CD14-positive monocyte (primary cell): ENCODE measurements at regions not wholly inside any gene's neighbourhood (a gene's known extent, or its start where the extent isn't known, plus 50 kb on each side); places are given as distances from the start of the nearest gene placed in this dataset.

Source experiments
- DNase-seq, 3 donors: peaks; one replicate each; pipeline ENCODE4 v3.0.0-alpha.2; 2011 to 2022
- H2AFZ ChIP-seq: 2 replicates; pipeline ENCODE4 v1.6.0; 2012; ENCODE audit warnings: mild to moderate bottlenecking, low read depth, low read length, inconsistent platforms; ENCODE audit not compliant: insufficient read depth, poor library complexity, severe bottlenecking
- H3K27ac ChIP-seq, 2 donors: 1 replicate in 1 of 2; 2 replicates in 1 of 2; pipeline ENCODE4 v1.5.1; 2012 to 2013; ENCODE audit warnings: low read length in 2 of 2, control low read depth in 1 of 2, inconsistent platforms in 1 of 2, low read depth in 1 of 2, mild to moderate bottlenecking in 1 of 2
- H3K27me3 ChIP-seq, 2 donors: one replicate each; pipeline versions ENCODE4 v1.6.0 to v1.6.1; 2011 to 2013; ENCODE audit warnings: low read length in 2 of 2; ENCODE audit not compliant: control insufficient read depth in 2 of 2, insufficient read depth in 2 of 2
- H3K36me3 ChIP-seq, 2 donors: replicated peaks in 1 of 2; 1 replicate in 1 of 2; 2 replicates in 1 of 2; pipeline versions ENCODE4 v1.5.1 to v1.6.1; 2012 to 2013; ENCODE audit warnings: low read length in 2 of 2, control low read depth in 1 of 2, inconsistent platforms in 1 of 2, mild to moderate bottlenecking in 1 of 2; ENCODE audit not compliant: insufficient read depth in 2 of 2, control insufficient read depth in 1 of 2
- H3K4me1 ChIP-seq, 2 donors: 1 replicate in 1 of 2; 2 replicates in 1 of 2; pipeline versions ENCODE4 v1.5.1 to v1.6.1; 2012 to 2013; ENCODE audit warnings: low read length in 2 of 2, control low read depth in 1 of 2, inconsistent platforms in 1 of 2, mild to moderate bottlenecking in 1 of 2, moderate library complexity in 1 of 2; ENCODE audit not compliant: insufficient read depth in 2 of 2, control insufficient read depth in 1 of 2
- H3K4me2 ChIP-seq: replicated peaks from 2 replicates; pipeline ENCODE3; 2012; ENCODE audit warnings: low read length, moderate library complexity, mild to moderate bottlenecking; ENCODE audit not compliant: poor library complexity, severe bottlenecking; ENCODE audit errors: extremely low read depth
- H3K4me3 ChIP-seq, 3 experiments: fragments of 200-600 bp in 1 of 3; sonication (generic) in 1 of 3; replicated peaks in 1 of 3; 1 replicate in 2 of 3; 2 replicates in 1 of 3; pipeline ENCODE4 v1.5.1; 2011 to 2013; ENCODE audit warnings: low read length in 3 of 3, mild to moderate bottlenecking in 3 of 3, control low read depth in 2 of 3, low read depth in 2 of 3, inconsistent platforms in 1 of 3, moderate library complexity in 1 of 3
- H3K79me2 ChIP-seq: 2 replicates; pipeline ENCODE4 v1.6.0; 2012; ENCODE audit warnings: mild to moderate bottlenecking, control low read depth, inconsistent platforms, low read length, moderate library complexity; ENCODE audit not compliant: insufficient read depth
- H3K9ac ChIP-seq: 2 replicates; pipeline ENCODE4 v1.6.0; 2017; ENCODE audit warnings: low read length, mild to moderate bottlenecking; ENCODE audit not compliant: insufficient read depth, poor library complexity, severe bottlenecking
- H3K9me3 ChIP-seq, 2 donors: replicated peaks in 1 of 2; 1 replicate in 1 of 2; 2 replicates in 1 of 2; pipeline versions ENCODE4 v1.5.1 to v1.6.1; 2012 to 2013; ENCODE audit warnings: low read length in 2 of 2, control low read depth in 1 of 2; ENCODE audit not compliant: control insufficient read depth in 1 of 2, insufficient read depth in 1 of 2
- H4K20me1 ChIP-seq: 2 replicates; pipeline ENCODE4 v1.6.0; 2012; ENCODE audit warnings: mild to moderate bottlenecking, low read length, control low read depth, moderate library complexity; ENCODE audit not compliant: insufficient read depth
- H3K27ac Mint-ChIP-seq, 7 donors: one replicate each; pipeline ENCODE4 v1.8.0; 2020; ENCODE audit warnings: mild to moderate bottlenecking in 7 of 7, mixed read lengths in 7 of 7, moderate library complexity in 6 of 7, inconsistent platforms in 2 of 7
- H3K27me3 Mint-ChIP-seq, 3 donors: one replicate each; pipeline ENCODE4 v1.8.0; 2021 to 2022; ENCODE audit warnings: low read depth in 3 of 3, mild to moderate bottlenecking in 3 of 3, mixed read lengths in 3 of 3, moderate library complexity in 3 of 3, inconsistent platforms in 1 of 3
- H3K36me3 Mint-ChIP-seq, 2 donors: one replicate each; pipeline ENCODE4 v1.8.0; 2020; ENCODE audit warnings: mixed read lengths in 2 of 2, inconsistent platforms in 1 of 2, mild to moderate bottlenecking in 1 of 2
- H3K4me1 Mint-ChIP-seq: one replicate; pipeline ENCODE4 v1.8.0; 2020; ENCODE audit warnings: mild to moderate bottlenecking, mixed read lengths
- H3K4me3 Mint-ChIP-seq, 2 donors: one replicate each; pipeline ENCODE4 v1.8.0; 2020; ENCODE audit warnings: mild to moderate bottlenecking in 2 of 2, mixed read lengths in 2 of 2, moderate library complexity in 1 of 2
- H3K9me3 Mint-ChIP-seq, 7 donors: one replicate each; pipeline ENCODE4 v1.8.0; 2020 to 2022; ENCODE audit warnings: mixed read lengths in 7 of 7, mild to moderate bottlenecking in 6 of 7, moderate library complexity in 6 of 7, inconsistent platforms in 2 of 7
- CTCF ChIP-seq: fragments of 200-600 bp; IDR thresholded peaks from one replicate; pipeline ENCODE4 v1.8.0; 2022; ENCODE audit warnings: antibody characterized with exemption, mild to moderate bottlenecking
- WGBS: methylation state at CpG from one replicate; pipeline ENCODE4 v1.1.5; 2013; ENCODE audit warnings: missing lambda C conversion rate; ENCODE audit not compliant: insufficient coverage; 5-methylcytosine and 5-hydroxymethylcytosine counted together
- intact Hi-C, 2 donors: fragments of 100-400 bp; cut with micrococcal nuclease; formaldehyde crosslinking; loops; one replicate each; pipeline versions ENCODE4 v1.15.0 to v1.15.1; 2023

DNA sequence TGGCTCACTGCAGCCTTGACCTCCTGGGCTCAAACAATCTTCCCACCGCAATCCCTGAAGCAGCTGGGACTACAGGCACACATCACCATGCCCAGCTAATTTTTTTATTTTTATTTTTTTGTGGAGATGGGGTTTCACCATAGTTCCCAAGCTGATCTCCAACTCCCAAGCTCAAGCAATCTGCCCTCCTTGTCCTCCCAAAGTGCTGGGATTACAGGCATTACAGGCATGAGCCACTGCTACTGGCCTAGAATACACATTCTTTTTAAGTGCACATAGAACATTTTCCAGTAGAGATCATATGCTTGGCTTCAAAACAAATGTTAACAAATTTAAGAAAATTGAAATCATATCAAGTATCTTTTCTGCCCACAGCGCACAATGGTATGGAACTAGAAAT is 176.8 kb upstream of the MARCKS start:
- Histone ChIP-seq H2AFZ (no peak overlapping the region), H3K27me3 (no peaks in the 10 kb centered on the region), H4K20me1 (no peaks in the 10 kb centered on the region), H3K79me2 (no peaks in the 10 kb centered on the region), H3K4me3 (no peak overlapping the region), H3K9ac (no peak overlapping the region), H3K4me2 (no peak overlapping the region), H3K4me1 (peaks cover 0 to 2% of the 10 kb centered on the region in 2 donors), H3K36me3 (no peaks in the 10 kb centered on the region), H3K9me3 (no peaks in the 10 kb centered on the region), H3K27ac (no peak overlapping the region)
- no peaks in the 10 kb centered on the region for H3K36me3 Mint-ChIP-seq
- H3K27me3 Mint-ChIP-seq, result peaks cover 0 to 5% (median 3%) of the 10 kb centered on the region in 3 donors
- 100% methylated on average over 1 of the region's 2 CpGs for WGBS
- no peak overlapping the region for H3K27ac Mint-ChIP-seq
- no peak for TF ChIP-seq CTCF
- peaks cover 2% of the 10 kb centered on the region for H3K4me1 Mint-ChIP-seq
- peaks cover 0 to 2% (median 0%) of the 10 kb centered on the region in 7 donors for H3K9me3 Mint-ChIP-seq
- DNase-seq, result no peak
- H3K4me3 Mint-ChIP-seq, result no peak overlapping the region
- intact Hi-C loops, result no loop called here

DNA sequence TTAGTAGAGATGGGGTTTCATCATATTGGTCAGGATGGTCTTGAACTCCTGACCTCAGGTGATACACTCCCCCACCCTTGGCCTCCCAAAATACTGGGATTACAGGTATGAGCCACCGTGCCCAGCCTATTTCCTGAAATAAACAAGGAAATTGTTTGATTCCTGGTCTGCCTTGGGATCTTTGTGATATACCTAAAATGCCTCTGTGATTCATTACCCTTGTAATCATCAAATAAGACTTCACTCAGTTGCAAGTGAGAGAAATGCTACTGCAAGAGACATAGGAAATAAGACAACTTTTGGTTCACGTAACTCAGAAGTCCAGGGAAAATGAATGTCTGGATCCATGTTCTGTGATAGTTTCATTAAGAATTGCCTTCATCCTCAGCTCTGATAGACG is 173.2 kb upstream of the MARCKS start:
- no peaks in the 10 kb centered on the region for H3K36me3 ChIP-seq
- no peak overlapping the region for H3K4me2 ChIP-seq
- TF ChIP-seq CTCF, result no peak
- intact Hi-C loops, result no loop called here
- H3K4me1 ChIP-seq, result peaks cover 0 to 2% of the 10 kb centered on the region in 2 donors
- no peak overlapping the region for H3K27ac ChIP-seq
- 100% methylated on average over 1 of the region's 3 CpGs for WGBS
- no peaks in the 10 kb centered on the region for H3K9me3 ChIP-seq
- DNase-seq, result no peak
- H3K9me3 Mint-ChIP-seq, result peaks cover 0 to 2% (median 0%) of the 10 kb centered on the region in 7 donors
- no peak overlapping the region for H3K27ac Mint-ChIP-seq
- H3K79me2 ChIP-seq, result no peaks in the 10 kb centered on the region
- H3K36me3 Mint-ChIP-seq, result no peaks in the 10 kb centered on the region
- no peaks in the 10 kb centered on the region for H4K20me1 ChIP-seq
- no peak overlapping the region for H3K4me3 Mint-ChIP-seq
- peaks cover 2% of the 10 kb centered on the region for H3K4me1 Mint-ChIP-seq
- H3K9ac ChIP-seq, result no peak overlapping the region
- peaks cover 0 to 6% (median 1%) of the 10 kb centered on the region in 3 donors for H3K27me3 Mint-ChIP-seq
- H2AFZ ChIP-seq, result no peak overlapping the region
- no peak overlapping the region for H3K4me3 ChIP-seq
- H3K27me3 ChIP-seq, result no peaks in the 10 kb centered on the region
